HK-2 (cell line): ENCODE measurements at regions not wholly inside any gene's neighbourhood (a gene's known extent, or its start where the extent isn't known, plus 50 kb on each side); places are given as distances from the start of the nearest gene placed in this dataset.

Experiments
- DNase-seq: peaks from one replicate; pipeline ENCODE4 v3.0.0-alpha.2; 2018; ENCODE audit not compliant: unreplicated experiment

- no peak for DNase-seq
These were observed 121.1 kb upstream of the XYLT1 start for GRCh38 chr16:17591655-17592405.

GRCh38 chr16:17590711-17591654, 120.2 kb upstream of the XYLT1 start:
- no peak for DNase-seq

- DNase-seq, result no peak
These were observed 119.1 kb upstream of the XYLT1 start for GRCh38 chr16:17589898-17590297.

- no peak for DNase-seq
These were observed 114.8 kb upstream of the XYLT1 start for GRCh38 chr16:17585449-17586074.

GRCh38 chr16:17578981-17579874, 108.5 kb upstream of the XYLT1 start:
- peak; percentile 9 for DNase-seq

GRCh38 chr16:17574256-17574655, 103.5 kb upstream of the XYLT1 start:
- no peak for DNase-seq

GRCh38 chr16:17572145-17572544, 101.4 kb upstream of the XYLT1 start:
- no peak for DNase-seq

GRCh38 chr16:17571499-17572093, 100.8 kb upstream of the XYLT1 start:
- no peak for DNase-seq

- no peak for DNase-seq
These were observed 97.5 kb upstream of the XYLT1 start for GRCh38 chr16:17568239-17568638.

- DNase-seq, result no peak
These were observed 96.7 kb upstream of the XYLT1 start for GRCh38 chr16:17567455-17567854.

- DNase-seq, result no peak
These were observed 96.1 kb upstream of the XYLT1 start for GRCh38 chr16:17566656-17567450.

GRCh38 chr16:17566075-17566474, 95.3 kb upstream of the XYLT1 start:
- no peak for DNase-seq

GRCh38 chr16:17565605-17566004, 94.8 kb upstream of the XYLT1 start:
- DNase-seq, result no peak

- no peak for DNase-seq
These were observed 94.1 kb upstream of the XYLT1 start for GRCh38 chr16:17564856-17565255.

GRCh38 chr16:17563323-17564091, 92.7 kb upstream of the XYLT1 start:
- DNase-seq, result no peak

GRCh38 chr16:17561056-17561455, 90.3 kb upstream of the XYLT1 start:
- no peak for DNase-seq

GRCh38 chr16:17560548-17560947, 89.8 kb upstream of the XYLT1 start:
- no peak for DNase-seq

GRCh38 chr16:17559394-17559793, 88.6 kb upstream of the XYLT1 start:
- no peak for DNase-seq

- DNase-seq, result no peak
These were observed 87.2 kb upstream of the XYLT1 start for GRCh38 chr16:17557949-17558348.
